Small intestine (tissue), 7 donors: ENCODE measurements at regions not wholly inside any gene's neighbourhood (a gene's known extent, or its start where the extent isn't known, plus 50 kb on each side); places are given as distances from the start of the nearest gene placed in this dataset.
"Not testable (repeated sequence)": the region's sequence is repeated elsewhere in the genome, so short reads cannot be mapped to it uniquely, and the experiment has no call there.

Experiments used
- DNase-seq, 2 donors: peaks; one replicate each; pipeline versions ENCODE4 v3.0.0 to v3.0.0-alpha.2; 2013
- FAIRE-seq: peaks from 2 replicates; lab custom pipeline; 2012; peaks lifted over from hg19 to GRCh38; lab: Jason Lieb, UNC
- H3K27ac ChIP-seq, 3 donors: one replicate each; pipeline ENCODE4 v1.5.1; 2013; ENCODE audit warnings: low read length in 2 of 3, mild to moderate bottlenecking in 2 of 3, control low read depth in 1 of 3, inconsistent platforms in 1 of 3, low read depth in 1 of 3, moderate library complexity in 1 of 3
- H3K27me3 ChIP-seq, 3 donors: one replicate each; pipeline ENCODE4 v1.6.1; 2013; ENCODE audit warnings: low read length in 3 of 3, inconsistent platforms in 1 of 3; ENCODE audit not compliant: control insufficient read depth in 3 of 3, insufficient read depth in 3 of 3
- H3K36me3 ChIP-seq, 3 donors: one replicate each; pipeline ENCODE4 v1.6.1; 2013; ENCODE audit warnings: low read length in 3 of 3, inconsistent platforms in 1 of 3, low read depth in 1 of 3, mild to moderate bottlenecking in 1 of 3, moderate library complexity in 1 of 3; ENCODE audit not compliant: control insufficient read depth in 3 of 3, insufficient read depth in 2 of 3
- H3K4me1 ChIP-seq, 3 donors: one replicate each; pipeline ENCODE4 v1.6.1; 2013; ENCODE audit warnings: low read length in 2 of 3, inconsistent platforms in 1 of 3, low read depth in 1 of 3, mild to moderate bottlenecking in 1 of 3, moderate library complexity in 1 of 3; ENCODE audit not compliant: control insufficient read depth in 3 of 3, insufficient read depth in 2 of 3
- H3K4me3 ChIP-seq, 3 donors: one replicate each; pipeline ENCODE4 v1.5.1; 2013; ENCODE audit warnings: low read length in 3 of 3, control low read depth in 1 of 3, inconsistent platforms in 1 of 3, low read depth in 1 of 3, mild to moderate bottlenecking in 1 of 3, moderate library complexity in 1 of 3
- H3K9me3 ChIP-seq, 2 donors: one replicate each; pipeline ENCODE4 v1.6.1; 2013; ENCODE audit warnings: low read depth in 1 of 2, low read length in 1 of 2; ENCODE audit not compliant: control insufficient read depth in 2 of 2, insufficient read depth in 1 of 2
- WGBS, 3 donors: extraction: QIAGEN DNeasy Blood & Tissue Kit; methylation state at CpG; one replicate each; pipeline ENCODE4 v1.1.7; 2013; 5-methylcytosine and 5-hydroxymethylcytosine counted together
- donor health status: healthy with polysubstance abuse.
- donor health status: control.
- donor health status: control.
- donor health status: Bipolar disorder and iron deficiency.
- donor health status: healthy.

DNA sequence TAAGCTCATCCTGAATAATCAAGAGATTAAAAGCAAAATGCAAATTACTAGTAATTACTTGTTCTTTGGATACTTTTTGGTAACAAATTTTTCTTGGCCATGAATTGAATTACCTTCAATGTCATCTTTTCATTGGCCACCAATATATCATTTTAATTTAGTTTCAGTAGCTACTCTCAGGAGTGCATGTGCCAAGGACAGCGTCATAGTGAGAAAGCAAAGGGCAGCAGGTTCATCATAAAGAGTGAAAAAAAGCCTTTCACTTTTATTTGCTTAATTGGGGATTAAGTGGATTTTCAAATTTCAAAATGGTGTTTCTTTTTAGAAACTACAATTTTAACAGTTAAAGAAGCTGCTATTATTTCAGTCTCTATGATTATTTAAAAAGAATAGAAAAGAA lies 815.2 kb downstream of the NR4A2 start:
- Histone ChIP-seq H3K4me1 (no peaks in the 10 kb centered on the region), H3K36me3 (no peaks in the 10 kb centered on the region), H3K4me3 (no peak overlapping the region), H3K27me3 (no peaks in the 10 kb centered on the region), H3K9me3 (no peaks in the 10 kb centered on the region), H3K27ac (no peak overlapping the region)
- 40 to 61% (median 43%) methylated on average over 1 of the region's 1 CpG for WGBS, 3 donors
- no peak for FAIRE-seq
- no peak for DNase-seq

- H3K27me3 ChIP-seq, result no peaks in the 10 kb centered on the region
- FAIRE-seq (no peak), DNase-seq (no peak)
- H3K9me3 ChIP-seq, result no peaks in the 10 kb centered on the region
- 78 to 84% (median 83%) methylated on average over 1 of the region's 1 CpG for WGBS, 3 donors
- no peak overlapping the region for H3K4me3 ChIP-seq
- no peaks in the 10 kb centered on the region for H3K36me3 ChIP-seq
- no peaks in the 10 kb centered on the region for H3K4me1 ChIP-seq
- no peak overlapping the region for H3K27ac ChIP-seq
These were observed 814.8 kb downstream of the KCNJ3 start for GRCh38 chr2:155513248-155513647.

- DNase-seq, result peak; percentile 47 to 61
- peaks cover 0 to 8% of the 10 kb centered on the region in 2 donors for H3K9me3 ChIP-seq
- H3K36me3 ChIP-seq, result no peaks in the 10 kb centered on the region
- 16 to 47% (median 42%) methylated on average over 2 of the region's 2 CpGs for WGBS, 3 donors
- H3K27ac ChIP-seq, result no peak overlapping the region
- H3K4me1 ChIP-seq, result peaks cover 0 to 3% (median 0%) of the 10 kb centered on the region in 3 donors
- no peak for FAIRE-seq
- H3K4me3 ChIP-seq, result no peak overlapping the region
- H3K27me3 ChIP-seq, result no peaks in the 10 kb centered on the region
These were observed 804.3 kb downstream of the KCNJ3 start for GRCh38 chr2:155502766-155503165.

GRCh38 chr2:155498106-155498505 lies 799.6 kb downstream of the KCNJ3 start:
- DNase-seq, result no peak
- no peak overlapping the region for H3K4me3 ChIP-seq
- WGBS, 3 donors, result 73 to 100% (median 78%) methylated on average over 1 of the region's 1 CpG
- H3K4me1 ChIP-seq, result peaks cover 0 to 2% (median 0%) of the 10 kb centered on the region in 3 donors
- no peak overlapping the region for H3K27ac ChIP-seq
- H3K9me3 ChIP-seq, result peaks cover 0 to 6% of the 10 kb centered on the region in 2 donors
- no peaks in the 10 kb centered on the region for H3K27me3 ChIP-seq
- H3K36me3 ChIP-seq, result no peaks in the 10 kb centered on the region
- FAIRE-seq, result no peak

- no peak for FAIRE-seq
- no peaks in the 10 kb centered on the region for H3K27me3 ChIP-seq
These were observed 796.2 kb downstream of the KCNJ3 start for GRCh38 chr2:155494744-155495143.

GRCh38 chr2:155485141-155485842 lies 786.8 kb downstream of the KCNJ3 start:
- H3K4me1 ChIP-seq, result no peaks in the 10 kb centered on the region
- FAIRE-seq (no peak), DNase-seq (no peak)
- H3K36me3 ChIP-seq, result no peaks in the 10 kb centered on the region
- no peak overlapping the region for H3K4me3 ChIP-seq
- no peaks in the 10 kb centered on the region for H3K27me3 ChIP-seq
- 71 to 83% (median 73%) methylated on average over 3 of the region's 3 CpGs for WGBS, 3 donors
- no peaks in the 10 kb centered on the region for H3K9me3 ChIP-seq
- H3K27ac ChIP-seq, result no peak overlapping the region

More at GRCh38 chr2:155494744-155495143, 796.2 kb downstream of the KCNJ3 start:
- Histone ChIP-seq H3K4me3 (no peak overlapping the region), H3K9me3 (peaks cover 0 to 4% of the 10 kb centered on the region in 2 donors), H3K4me1 (no peaks in the 10 kb centered on the region), H3K27ac (no peak overlapping the region), H3K36me3 (no peaks in the 10 kb centered on the region)
- no peak for DNase-seq
- WGBS, 3 donors, result 60 to 63% (median 63%) methylated on average over 3 of the region's 3 CpGs

DNA sequence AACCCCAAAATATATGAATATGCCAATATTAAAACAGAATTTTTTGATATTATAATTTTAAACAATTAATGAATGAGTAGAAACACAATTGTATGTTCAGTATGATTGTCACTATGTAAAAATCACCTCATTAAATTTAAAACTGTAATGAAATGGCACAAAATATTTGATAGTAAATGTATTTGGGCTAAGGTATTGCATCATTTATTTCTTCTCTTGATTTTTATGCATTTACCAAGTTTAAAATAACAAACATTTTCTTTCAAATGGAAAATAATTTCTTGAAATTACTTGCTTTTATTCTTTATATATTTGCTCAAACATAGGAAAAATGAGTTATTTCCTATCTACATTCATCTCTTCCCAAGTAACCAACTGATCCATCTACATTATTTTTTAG lies 782.6 kb downstream of the KCNJ3 start:
- DNase-seq (no peak), FAIRE-seq (no peak)
- no peaks in the 10 kb centered on the region for H3K36me3 ChIP-seq
- H3K4me3 ChIP-seq, result no peak overlapping the region
- H3K27ac ChIP-seq, result no peak overlapping the region
- H3K27me3 ChIP-seq, result no peaks in the 10 kb centered on the region
- H3K9me3 ChIP-seq, result no peaks in the 10 kb centered on the region
- H3K4me1 ChIP-seq, result no peaks in the 10 kb centered on the region

GRCh38 chr2:155472018-155472417 lies 773.5 kb downstream of the KCNJ3 start:
- not testable (repeated sequence) for FAIRE-seq, H3K9me3 ChIP-seq, H3K27me3 ChIP-seq, H3K36me3 ChIP-seq, H3K27ac ChIP-seq, DNase-seq, H3K4me1 ChIP-seq, H3K4me3 ChIP-seq
- 84 to 90% (median 84%) methylated on average over 11 to 13 of the region's 14 CpGs for WGBS, 3 donors

DNA sequence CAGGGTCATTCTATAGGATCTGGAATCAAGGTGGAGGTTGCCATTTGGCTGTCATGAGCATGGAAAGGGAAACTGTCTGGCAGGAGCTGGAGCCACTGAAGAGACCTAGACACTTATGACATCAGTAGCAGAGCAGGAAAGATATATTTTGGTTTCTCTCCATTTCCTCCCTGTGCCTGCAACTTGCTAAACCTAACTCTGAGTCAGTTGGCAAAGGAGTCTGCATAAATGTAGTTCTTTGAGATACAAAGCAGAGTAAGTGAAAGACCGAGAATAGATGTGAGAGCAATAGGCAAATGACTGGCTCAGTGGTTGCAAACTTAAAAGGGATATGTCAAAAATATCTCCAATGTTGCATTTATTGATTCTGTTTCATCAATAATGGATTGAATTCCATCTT lies 757.7 kb downstream of the KCNJ3 start:
- FAIRE-seq, result no peak
- 85 to 91% (median 86%) methylated on average over 1 of the region's 1 CpG for WGBS, 3 donors
- no peak overlapping the region for H3K4me3 ChIP-seq
- no peak for DNase-seq
- H3K36me3 ChIP-seq, result no peaks in the 10 kb centered on the region
- no peaks in the 10 kb centered on the region for H3K4me1 ChIP-seq
- H3K9me3 ChIP-seq, result no peaks in the 10 kb centered on the region
- no peaks in the 10 kb centered on the region for H3K27me3 ChIP-seq
- H3K27ac ChIP-seq, result no peak overlapping the region
